ENCODE measurements at regions not wholly inside any gene's neighbourhood (a gene's known extent, or its start where the extent isn't known, plus 50 kb on each side); places are given as distances from the start of the nearest gene placed in this dataset.

DNA sequence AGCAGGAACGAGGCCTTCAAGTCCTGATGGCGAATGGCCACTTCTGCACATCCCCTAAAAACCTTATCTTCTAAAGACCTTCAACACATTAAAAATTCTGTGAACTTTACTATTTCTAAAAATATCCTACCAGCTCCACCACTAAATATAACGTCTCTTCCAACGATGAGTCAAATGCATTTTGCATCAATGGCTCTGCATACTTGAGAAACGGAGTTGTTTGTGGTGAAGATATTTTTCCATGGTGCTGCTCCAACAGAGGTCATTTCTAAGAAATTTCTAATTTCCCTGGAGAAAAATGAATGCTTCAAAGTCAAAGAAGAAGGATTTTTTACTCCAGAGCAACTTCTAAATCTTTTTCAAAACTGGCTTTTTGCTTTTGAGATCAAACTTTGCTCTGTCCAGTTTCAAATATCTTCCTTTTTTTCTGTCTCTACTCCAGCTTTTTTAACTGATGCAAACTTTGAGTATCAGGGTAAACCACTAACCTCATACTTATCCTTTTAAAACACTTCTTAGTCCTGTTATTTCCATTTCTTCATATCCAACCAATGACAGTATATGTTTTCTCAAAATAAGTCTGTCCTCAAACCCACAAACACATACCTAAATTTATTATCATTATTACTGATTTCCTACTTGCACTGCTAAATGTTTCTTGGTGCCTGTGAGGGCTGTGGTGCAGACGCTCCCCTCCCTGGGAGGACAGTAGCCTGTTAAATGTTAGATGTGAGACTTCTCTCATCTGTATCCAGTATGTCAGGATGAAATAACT, 258.1 kb downstream of the KLF6 start:
- in situ Hi-C loops (cut with MboI; ENCODE audit: low sequenced_read_pairs), result no loop called here

DNA sequence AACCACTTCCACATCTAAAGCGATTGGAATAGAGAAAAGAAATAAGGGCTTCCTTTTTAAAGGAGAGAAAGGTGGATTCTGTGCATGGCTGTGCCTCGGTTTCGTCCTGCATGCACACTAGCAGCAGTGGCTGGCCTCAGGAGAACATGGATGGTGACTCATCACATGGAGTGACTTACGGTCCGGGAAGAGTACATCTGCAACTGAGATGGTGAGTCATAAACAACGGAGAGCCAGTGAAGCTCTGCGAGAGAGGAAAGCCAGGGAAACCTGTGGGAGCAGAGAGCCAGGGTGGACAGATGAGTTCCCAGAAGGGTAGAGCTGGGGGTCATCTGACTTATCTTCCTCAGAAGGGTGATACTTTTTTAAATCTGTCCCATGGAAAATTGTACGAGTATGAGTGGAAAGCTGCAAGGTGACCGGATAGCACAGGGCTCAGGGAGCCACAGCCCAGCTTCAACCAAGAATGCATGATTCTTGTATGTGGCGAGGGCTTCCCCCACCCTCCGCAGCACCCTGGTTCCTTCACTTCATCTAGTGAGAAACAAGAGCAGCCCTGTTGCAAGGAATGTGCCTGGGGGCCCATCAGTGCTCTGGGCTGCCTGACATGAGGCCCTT, 259.1 kb downstream of the KLF6 start:
- in situ Hi-C loops (cut with MboI; ENCODE audit: low sequenced_read_pairs), result no loop called here

DNA sequence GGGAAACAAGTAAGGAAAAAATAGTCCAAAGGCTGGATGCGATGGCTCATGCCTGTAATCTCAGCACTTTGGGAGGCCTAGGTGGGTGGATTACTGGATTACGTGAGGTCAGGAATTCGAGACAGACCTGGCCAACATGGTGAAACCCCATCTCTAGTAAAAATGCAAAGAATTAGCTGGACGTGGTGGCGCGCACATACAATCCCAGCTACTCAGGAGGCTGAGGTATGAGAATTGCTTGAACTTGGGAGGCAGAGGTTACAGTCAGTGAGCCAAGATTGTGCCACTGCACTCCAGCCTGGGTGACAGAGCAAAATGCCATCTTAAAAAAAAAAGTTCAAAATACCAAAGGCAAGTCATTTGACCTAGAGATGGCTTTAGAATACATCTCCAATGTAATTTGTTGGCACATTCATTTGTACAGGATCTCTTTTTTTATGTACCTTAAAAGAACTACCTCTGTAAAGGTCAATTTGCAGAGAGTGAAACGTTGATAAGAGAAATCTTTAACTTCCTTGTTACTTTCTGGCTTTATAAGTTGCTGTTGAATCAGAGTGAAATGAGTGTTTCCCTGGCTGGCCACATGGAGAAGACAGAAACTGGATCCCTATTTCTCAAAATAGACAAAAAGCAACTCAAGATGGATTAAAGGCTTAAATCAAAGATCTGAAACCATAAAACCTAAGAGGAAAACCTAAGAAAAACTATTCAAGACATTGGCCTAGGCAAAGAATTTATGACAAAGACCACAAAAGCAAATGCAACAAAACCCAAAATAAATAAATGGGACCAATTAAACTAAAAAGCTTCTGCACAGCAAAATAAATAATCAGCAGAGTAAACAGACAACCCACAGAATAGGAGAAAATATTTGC, 260.7 kb downstream of the KLF6 start:
- in situ Hi-C loops (cut with MboI; ENCODE audit: low sequenced_read_pairs), result no loop called here

GRCh38 chr10:3523309-3524050, 261.5 kb downstream of the KLF6 start:
- in situ Hi-C loops (cut with MboI; ENCODE audit: low sequenced_read_pairs), result no loop called here

- in situ Hi-C loops (cut with MboI; ENCODE audit: low sequenced_read_pairs), result no loop called here
These were observed 268.1 kb downstream of the KLF6 start for GRCh38 chr10:3516923-3517255.

DNA sequence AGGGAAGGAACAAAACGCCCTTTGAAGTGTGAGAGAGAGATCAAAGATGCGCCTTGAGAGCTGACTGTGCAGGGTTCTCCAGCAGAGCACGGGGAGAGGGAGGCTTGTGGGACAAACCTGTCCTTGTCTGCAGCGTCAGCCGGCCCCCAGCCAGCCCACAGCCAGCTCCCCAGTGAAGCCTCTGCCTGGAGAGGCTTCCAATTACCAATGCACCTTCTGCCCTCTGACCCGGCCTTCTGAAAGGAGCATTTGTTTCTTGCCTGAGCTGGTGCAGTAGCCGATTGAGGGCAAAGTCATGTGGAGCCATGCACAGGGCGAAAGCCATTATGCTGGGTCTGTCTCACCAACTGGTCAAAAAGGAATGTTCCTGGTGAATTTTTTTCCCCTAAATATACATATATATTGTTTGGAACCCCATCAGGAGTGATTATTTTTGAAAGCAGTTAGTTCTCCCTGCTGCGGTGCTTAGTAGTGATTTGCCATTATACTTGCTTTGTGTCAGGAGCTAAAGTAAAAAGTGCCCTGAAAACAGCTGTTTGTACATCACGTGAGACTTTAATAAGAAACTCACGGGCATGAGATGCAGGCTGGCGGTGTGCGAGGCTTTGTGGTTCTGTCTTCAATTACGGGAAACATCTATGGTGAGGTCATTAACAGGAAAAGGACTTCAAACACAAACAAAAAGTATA, 268.6 kb downstream of the KLF6 start:
- in situ Hi-C loops (cut with MboI; ENCODE audit: low sequenced_read_pairs), result no loop called here

GRCh38 chr10:3514691-3515090, 270.3 kb downstream of the KLF6 start:
- in situ Hi-C loops (cut with MboI; ENCODE audit: low sequenced_read_pairs), result no loop called here

DNA sequence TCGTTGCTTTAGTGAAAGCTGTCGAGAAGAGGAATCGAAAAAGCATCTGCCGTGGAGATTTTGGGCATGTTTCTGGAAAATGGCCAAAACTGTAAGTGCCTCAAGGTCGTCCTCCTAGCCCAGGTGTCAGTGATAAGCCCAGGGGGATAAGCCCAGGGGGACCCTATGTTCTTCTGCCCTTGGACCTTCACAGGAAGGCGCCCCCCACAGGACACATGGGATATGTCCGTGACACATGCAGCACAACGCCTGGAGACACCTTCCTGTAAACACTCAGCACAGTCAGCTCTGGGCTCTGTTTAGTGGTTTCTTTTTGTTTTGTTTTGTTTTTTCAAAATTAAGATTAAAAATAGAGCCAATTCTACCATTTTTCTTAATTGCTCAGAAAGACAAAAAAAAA, 272.7 kb downstream of the KLF6 start:
- in situ Hi-C loops (cut with MboI; ENCODE audit: low sequenced_read_pairs), result no loop called here

- in situ Hi-C loops (cut with MboI; ENCODE audit: low sequenced_read_pairs), result no loop called here
These were observed 273.5 kb downstream of the KLF6 start for GRCh38 chr10:3511483-3511882.

DNA sequence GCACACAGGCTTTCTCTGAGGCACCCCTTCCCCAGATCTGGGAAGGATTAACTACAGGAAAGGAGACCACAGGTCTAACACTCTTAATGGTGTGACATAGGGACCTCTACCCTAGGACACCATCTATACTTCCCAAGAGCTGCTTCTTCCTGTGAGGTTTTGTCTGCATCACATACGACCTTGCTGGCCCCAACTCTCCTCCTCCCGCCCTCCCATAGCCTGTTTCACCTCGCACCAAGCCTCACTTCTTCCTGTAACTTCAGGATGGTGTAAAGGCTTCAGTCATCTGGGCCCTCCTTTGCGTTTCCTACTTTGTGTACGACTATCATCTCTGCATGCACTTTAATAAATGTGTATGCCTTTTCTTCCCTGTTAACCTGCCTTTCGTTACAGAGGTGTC, 274.3 kb downstream of the KLF6 start:
- in situ Hi-C loops (cut with MboI; ENCODE audit: low sequenced_read_pairs), result no loop called here

DNA sequence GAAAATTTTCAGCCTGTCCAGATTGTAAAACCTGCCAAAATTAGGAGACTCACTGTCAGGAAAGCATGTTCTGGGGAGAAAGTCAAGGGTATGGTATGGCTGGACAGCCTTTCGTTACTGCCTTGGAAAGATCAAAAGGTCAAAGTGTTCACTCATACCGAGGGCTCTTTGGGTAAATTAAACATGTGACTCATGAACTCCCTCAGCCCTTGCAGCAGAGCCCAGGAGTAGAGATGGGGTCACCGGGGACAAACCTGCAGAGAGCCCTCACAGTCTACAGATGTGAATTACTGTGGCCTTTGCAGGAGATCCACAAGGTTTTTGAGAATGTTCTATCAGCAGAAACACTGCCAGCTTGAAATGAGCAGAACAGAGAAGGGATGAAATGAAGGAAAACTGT, 275.7 kb downstream of the KLF6 start:
- in situ Hi-C loops (cut with MboI; ENCODE audit: low sequenced_read_pairs), result no loop called here

DNA sequence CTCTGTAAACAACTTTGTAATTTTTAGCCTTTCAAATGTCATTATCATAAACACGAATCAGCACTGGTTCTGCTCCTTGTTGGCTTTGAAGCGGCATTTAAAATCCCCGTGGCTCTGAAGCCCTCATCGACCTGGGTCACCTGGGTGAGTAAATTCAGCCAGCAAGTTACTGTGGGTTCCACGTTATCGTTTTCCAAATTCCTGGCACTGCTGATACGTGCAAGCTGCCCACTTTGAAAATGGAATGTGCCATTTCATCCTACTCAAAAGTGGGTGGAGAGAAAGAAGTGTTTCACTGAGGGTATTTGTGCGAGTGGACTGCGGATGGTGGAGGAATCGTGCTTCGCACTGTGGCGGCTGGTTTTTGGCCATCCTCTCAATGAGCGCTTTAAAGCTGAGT, 281.7 kb downstream of the KLF6 start:
- in situ Hi-C loops (cut with MboI; ENCODE audit: low sequenced_read_pairs), result no loop called here

DNA sequence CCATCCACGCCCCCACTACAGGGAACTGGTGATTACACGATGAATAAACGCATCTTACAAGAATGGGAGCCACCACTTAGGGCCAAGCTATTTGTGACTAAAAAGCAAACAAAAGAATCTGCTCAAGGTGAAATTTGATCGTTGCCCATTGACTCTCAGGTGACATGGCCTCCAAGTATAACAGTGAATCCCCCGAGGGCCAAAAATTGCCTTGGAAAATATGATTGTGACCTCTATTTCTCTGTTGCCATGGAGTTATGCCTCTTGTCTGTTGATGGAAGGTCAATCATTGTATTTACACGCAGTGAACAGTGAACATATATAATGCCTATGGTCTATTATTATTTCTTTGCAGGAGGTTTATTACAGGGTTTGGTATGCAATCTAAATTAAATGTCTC, 282.3 kb downstream of the KLF6 start:
- in situ Hi-C loops (cut with MboI; ENCODE audit: low sequenced_read_pairs), result no loop called here

- in situ Hi-C loops (cut with MboI; ENCODE audit: low sequenced_read_pairs), result no loop called here
These were observed 284.6 kb downstream of the KLF6 start for GRCh38 chr10:3500408-3500856.

DNA sequence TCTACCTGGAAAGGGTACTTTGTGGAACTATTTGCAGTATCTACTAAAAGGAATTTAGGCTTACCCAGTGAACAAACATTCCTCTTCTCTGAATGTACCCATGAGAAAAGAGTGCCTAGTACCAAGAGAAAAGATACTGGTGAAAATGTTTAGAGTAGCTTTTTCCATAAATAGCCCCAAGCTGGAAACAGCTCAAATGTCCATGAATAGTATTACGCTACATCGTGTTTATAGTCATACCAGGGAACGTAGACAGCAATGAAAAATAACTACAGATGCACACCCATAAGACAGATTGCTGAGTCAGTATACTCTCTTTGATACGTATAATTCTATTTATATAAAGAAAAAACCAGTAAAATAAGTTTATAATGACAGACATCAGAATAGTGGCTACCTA, 285.9 kb downstream of the KLF6 start:
- in situ Hi-C loops (cut with MboI; ENCODE audit: low sequenced_read_pairs), result no loop called here

- in situ Hi-C loops (cut with MboI; ENCODE audit: low sequenced_read_pairs), result no loop called here
These were observed 287.4 kb downstream of the KLF6 start for GRCh38 chr10:3497581-3497980.

GRCh38 chr10:3496138-3496537, 288.9 kb downstream of the KLF6 start:
- in situ Hi-C loops (cut with MboI; ENCODE audit: low sequenced_read_pairs), result no loop called here

DNA sequence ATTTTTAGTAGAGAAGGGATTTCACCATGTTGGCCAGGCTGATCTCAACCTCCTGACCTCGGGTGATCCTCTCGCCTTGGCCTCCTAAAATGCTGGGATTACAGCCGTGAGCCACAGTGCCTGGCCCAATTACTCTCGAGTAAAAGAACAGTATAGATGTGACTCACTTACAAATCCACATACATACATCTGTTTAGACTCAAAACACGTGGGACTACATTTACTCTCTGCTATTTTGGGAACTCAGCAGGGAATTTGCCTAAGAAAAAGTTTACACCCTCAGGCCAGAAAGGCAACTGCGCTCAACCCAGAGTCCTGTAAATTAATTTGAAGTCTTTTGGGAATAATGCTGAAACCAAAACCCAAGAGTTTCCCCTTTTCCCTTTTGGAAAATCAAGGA, 289.7 kb downstream of the KLF6 start:
- in situ Hi-C loops (cut with MboI; ENCODE audit: low sequenced_read_pairs), result no loop called here

- in situ Hi-C loops (cut with MboI; ENCODE audit: low sequenced_read_pairs), result no loop called here
These were observed 290.2 kb downstream of the KLF6 start for GRCh38 chr10:3494838-3495230.

- in situ Hi-C loops (cut with MboI; ENCODE audit: low sequenced_read_pairs), result no loop called here
These were observed 290.7 kb downstream of the KLF6 start for GRCh38 chr10:3494131-3494837.
